Suppressor macrophage (primary cell): ENCODE measurements at regions not wholly inside any gene's neighbourhood (a gene's known extent, or its start where the extent isn't known, plus 50 kb on each side); places are given as distances from the start of the nearest gene placed in this dataset.
"Not testable (repeated sequence)": the region's sequence is repeated elsewhere in the genome, so short reads cannot be mapped to it uniquely, and the experiment has no call there.

Experiments used
- DNase-seq, 4 experiments: peaks; one replicate each; pipeline ENCODE4 v3.0.0-alpha.2; 2020 to 2022

GRCh38 chr7:66458991-66459390, 169.7 kb upstream of the KCTD7 start:
- peak; percentile 39 to 71 (median 62) for DNase-seq

- not testable (repeated sequence) for DNase-seq
Observed at GRCh38 chr7:66459783-66460413, 168.8 kb upstream of the KCTD7 start.

GRCh38 chr7:66460921-66461361, 167.7 kb upstream of the KCTD7 start:
- DNase-seq = peak in 3 of 4 experiments; percentile 17 to 46 (median 43)

- not testable (repeated sequence) for DNase-seq
Observed at GRCh38 chr7:66461397-66461796, 167.3 kb upstream of the KCTD7 start.

GRCh38 chr7:66462831-66463230, 165.8 kb upstream of the KCTD7 start:
- DNase-seq = not testable (repeated sequence)

- DNase-seq = no peak
Observed at GRCh38 chr7:66464059-66464458, 164.6 kb upstream of the KCTD7 start.

GRCh38 chr7:66466081-66466600, 162.5 kb upstream of the KCTD7 start:
- DNase-seq = peak in 3 of 4 experiments; percentile 25 to 53 (median 25)

GRCh38 chr7:66467887-66468286, 160.8 kb upstream of the KCTD7 start:
- DNase-seq = no peak

GRCh38 chr7:66473064-66473463, 155.6 kb upstream of the KCTD7 start:
- DNase-seq = not testable (repeated sequence)

GRCh38 chr7:66474441-66474840, 154.2 kb upstream of the KCTD7 start:
- DNase-seq = no peak

GRCh38 chr7:66476056-66476455, 152.6 kb upstream of the KCTD7 start:
- not testable (repeated sequence) for DNase-seq

- not testable (repeated sequence) for DNase-seq
Observed at GRCh38 chr7:66477822-66478397, 150.8 kb upstream of the KCTD7 start.

- not testable (repeated sequence) for DNase-seq
Observed at GRCh38 chr7:66481229-66481628, 147.5 kb upstream of the KCTD7 start.

GRCh38 chr7:66489065-66489464, 139.6 kb upstream of the KCTD7 start:
- not testable (repeated sequence) for DNase-seq

- not testable (repeated sequence) for DNase-seq
Observed at GRCh38 chr7:66489741-66490140, 138.9 kb upstream of the KCTD7 start.

GRCh38 chr7:66490979-66491378, 137.7 kb upstream of the KCTD7 start:
- DNase-seq = not testable (repeated sequence)

GRCh38 chr7:66492405-66492804, 136.3 kb upstream of the KCTD7 start:
- DNase-seq = not testable (repeated sequence)

GRCh38 chr7:66493235-66494205, 135.2 kb upstream of the KCTD7 start:
- peak; percentile 99 for DNase-seq

- DNase-seq = no peak
Observed at GRCh38 chr7:66497346-66497745, 131.3 kb upstream of the KCTD7 start.

- DNase-seq = peak; percentile 74 to 91 (median 79)
Observed at GRCh38 chr7:66500087-66500486, 128.6 kb upstream of the KCTD7 start.

- peak in 1 of 4 experiments; percentile 23 for DNase-seq
Observed at GRCh38 chr7:66502230-66503035, 126.2 kb upstream of the KCTD7 start.

GRCh38 chr7:66503036-66503370, 125.7 kb upstream of the KCTD7 start:
- no peak for DNase-seq
